ENCODE measurements at regions not wholly inside any gene's neighbourhood (a gene's known extent, or its start where the extent isn't known, plus 50 kb on each side); places are given as distances from the start of the nearest gene placed in this dataset.
"Not testable (repeated sequence)": the region's sequence is repeated elsewhere in the genome, so short reads cannot be mapped to it uniquely, and the experiment has no call there.

GRCh38 chr12:86407620-86408208 lies 151.5 kb upstream of the MGAT4C start:
- no peak for TF ChIP-seq CTCF (IDR thresholded peaks at IDR 0.05)
- Histone ChIP-seq H3K9me3 (no peaks in the 10 kb centered on the region), H3K36me3 (no peaks in the 10 kb centered on the region), H3K4me1 (no peaks in the 10 kb centered on the region), H3K27ac (no peak overlapping the region), H3K4me3 (no peak overlapping the region), H3K27me3 (no peaks in the 10 kb centered on the region)
- DNase-seq (no peak), ATAC-seq (no peak)
- intact Hi-C loops (cut with DNase I), result no loop called here

- TF ChIP-seq CTCF (IDR thresholded peaks at IDR 0.05), result no peak
- no peak for DNase-seq
- Histone ChIP-seq H3K36me3 (no peaks in the 10 kb centered on the region), H3K27me3 (no peaks in the 10 kb centered on the region), H3K4me1 (no peaks in the 10 kb centered on the region), H3K27ac (no peak overlapping the region), H3K4me3 (no peak overlapping the region), H3K9me3 (no peaks in the 10 kb centered on the region)
- intact Hi-C loops (cut with DNase I), result no loop called here
- no peak for ATAC-seq
Measured at GRCh38 chr12:86389949-86390348, 133.8 kb upstream of the MGAT4C start.

- H3K36me3 ChIP-seq, result no peaks in the 10 kb centered on the region
- no peak overlapping the region for H3K27ac ChIP-seq
- ATAC-seq, result no peak
- H3K4me1 ChIP-seq, result no peaks in the 10 kb centered on the region
- intact Hi-C loops (cut with DNase I), result no loop called here
- no peak for DNase-seq
- H3K9me3 ChIP-seq, result no peaks in the 10 kb centered on the region
- H3K27me3 ChIP-seq, result no peaks in the 10 kb centered on the region
- no peak overlapping the region for H3K4me3 ChIP-seq
- no peak for TF ChIP-seq CTCF (IDR thresholded peaks at IDR 0.05)
Measured at GRCh38 chr12:86387591-86388145, 131.5 kb upstream of the MGAT4C start.

GRCh38 chr12:86383759-86384158 lies 127.6 kb upstream of the MGAT4C start:
- intact Hi-C loops (cut with DNase I), result not testable (repeated sequence)

GRCh38 chr12:86379337-86379736 lies 123.1 kb upstream of the MGAT4C start:
- Histone ChIP-seq H3K4me3 (no peak overlapping the region), H3K4me1 (no peaks in the 10 kb centered on the region), H3K27me3 (no peaks in the 10 kb centered on the region), H3K9me3 (no peaks in the 10 kb centered on the region), H3K27ac (no peak overlapping the region), H3K36me3 (no peaks in the 10 kb centered on the region)
- ATAC-seq (no peak), DNase-seq (no peak)
- intact Hi-C loops (cut with DNase I), result no loop called here
- no peak for TF ChIP-seq CTCF (IDR thresholded peaks at IDR 0.05)

More at GRCh38 chr12:86383759-86384158, 127.6 kb upstream of the MGAT4C start:
- not testable (repeated sequence) for H3K4me3 ChIP-seq, H3K27ac ChIP-seq, ATAC-seq, H3K27me3 ChIP-seq, H3K4me1 ChIP-seq, H3K36me3 ChIP-seq, DNase-seq, H3K9me3 ChIP-seq

- no peaks in the 10 kb centered on the region for H3K9me3 ChIP-seq
- ATAC-seq (no peak), DNase-seq (no peak)
- intact Hi-C loops (cut with DNase I), result no loop called here
- no peak overlapping the region for H3K27ac ChIP-seq
- no peak for TF ChIP-seq CTCF (IDR thresholded peaks at IDR 0.05)
- H3K4me1 ChIP-seq, result no peaks in the 10 kb centered on the region
- no peak overlapping the region for H3K4me3 ChIP-seq
- H3K27me3 ChIP-seq, result no peaks in the 10 kb centered on the region
- H3K36me3 ChIP-seq, result no peaks in the 10 kb centered on the region
Measured at GRCh38 chr12:86376052-86376451, 119.9 kb upstream of the MGAT4C start.

Data from upper lobe of right lung (tissue), 1 donor.